IPS DF 4.7 (cell line): ENCODE measurements at regions not wholly inside any gene's neighbourhood (a gene's known extent, or its start where the extent isn't known, plus 50 kb on each side); places are given as distances from the start of the nearest gene placed in this dataset.

Experiments
- DNase-seq: peaks from one replicate; pipeline ENCODE4 v3.0.0-alpha.2; 2013; ENCODE audit warnings: low spot score; ENCODE audit errors: extremely low read depth

GRCh38 chr11:122277493-122277892 lies 161.5 kb upstream of the BLID start:
- DNase-seq = no peak

- no peak for DNase-seq
These were observed 160.2 kb upstream of the BLID start for GRCh38 chr11:122276221-122276620.

- DNase-seq = no peak
These were observed 159.5 kb upstream of the BLID start for GRCh38 chr11:122275508-122275907.

- no peak for DNase-seq
These were observed 157.6 kb upstream of the BLID start for GRCh38 chr11:122273476-122274191.

GRCh38 chr11:122271745-122272144 lies 155.7 kb upstream of the BLID start:
- DNase-seq = no peak

- no peak for DNase-seq
These were observed 155.1 kb upstream of the BLID start for GRCh38 chr11:122271137-122271536.

- no peak for DNase-seq
These were observed 154.5 kb upstream of the BLID start for GRCh38 chr11:122270535-122270934.

- DNase-seq = no peak
These were observed 153.8 kb upstream of the BLID start for GRCh38 chr11:122269824-122270223.

GRCh38 chr11:122268601-122269130 lies 152.7 kb upstream of the BLID start:
- no peak for DNase-seq

GRCh38 chr11:122267602-122268001 lies 151.6 kb upstream of the BLID start:
- no peak for DNase-seq

GRCh38 chr11:122265981-122266380 lies 150.0 kb upstream of the BLID start:
- no peak for DNase-seq

GRCh38 chr11:122264121-122264520 lies 148.1 kb upstream of the BLID start:
- no peak for DNase-seq

GRCh38 chr11:122261546-122261945 lies 145.5 kb upstream of the BLID start:
- DNase-seq = no peak

- DNase-seq = no peak
These were observed 143.3 kb upstream of the BLID start for GRCh38 chr11:122259195-122259821.

GRCh38 chr11:122258446-122259194 lies 142.6 kb upstream of the BLID start:
- no peak for DNase-seq

- DNase-seq = no peak
These were observed 137.7 kb upstream of the BLID start for GRCh38 chr11:122253589-122254231.

GRCh38 chr11:122248939-122249338 lies 132.9 kb upstream of the BLID start:
- no peak for DNase-seq

GRCh38 chr11:122248131-122248530 lies 132.1 kb upstream of the BLID start:
- DNase-seq = no peak

GRCh38 chr11:122246874-122247273 lies 130.9 kb upstream of the BLID start:
- DNase-seq = no peak

- no peak for DNase-seq
These were observed 126.7 kb upstream of the BLID start for GRCh38 chr11:122242731-122243130.

GRCh38 chr11:122241566-122241965 lies 125.6 kb upstream of the BLID start:
- DNase-seq = no peak

GRCh38 chr11:122240638-122241037 lies 124.6 kb upstream of the BLID start:
- DNase-seq = no peak
